GM23338 (cell line): ENCODE measurements at regions not wholly inside any gene's neighbourhood (a gene's known extent, or its start where the extent isn't known, plus 50 kb on each side); places are given as distances from the start of the nearest gene placed in this dataset.

Source experiments
- CREB1 ChIP-seq: fragments of 250-450 bp; sonication (Bioruptor Pico); IDR thresholded peaks from 2 replicates; pipeline ENCODE4 v1.5.0; 2020; ENCODE audit warnings: low read depth, mild to moderate bottlenecking, moderate library complexity
- CTCF ChIP-seq, 2 experiments: fragments of 200-600 bp in 1 of 2; sonication (generic) in 1 of 2; conservative IDR thresholded peaks; 2 replicates each; pipeline versions ENCODE4 v1.5.1 to v1.6.1; 2016 to 2017; ENCODE audit warnings: antibody characterized with exemption in 2 of 2, low read depth in 2 of 2, mild to moderate bottlenecking in 2 of 2, moderate library complexity in 1 of 2
- ETS1 ChIP-seq: IDR thresholded peaks from 2 replicates; pipeline ENCODE4 v1.6.1; 2016; ENCODE audit warnings: antibody characterized with exemption
- EZH2 ChIP-seq: fragments of 200-600 bp; sonication (generic); IDR thresholded peaks from one replicate; pipeline ENCODE4 v1.8.0; 2017; ENCODE audit warnings: antibody characterized with exemption, mild to moderate bottlenecking, low read depth; ENCODE audit not compliant: unreplicated experiment
- EZH2phosphoT487 ChIP-seq: fragments of 200-600 bp; sonication (generic); IDR thresholded peaks from one replicate; pipeline ENCODE4 v1.8.1; 2018; ENCODE audit warnings: antibody characterized with exemption; ENCODE audit not compliant: unreplicated experiment
- JUNB ChIP-seq: IDR thresholded peaks from one replicate; pipeline ENCODE4 v1.6.1; 2016; ENCODE audit warnings: antibody characterized with exemption; ENCODE audit not compliant: unreplicated experiment
- POLR2AphosphoS5 ChIP-seq: IDR thresholded peaks from 2 replicates; pipeline ENCODE4 v1.6.1; 2016; ENCODE audit warnings: antibody characterized with exemption, low read depth
- REST ChIP-seq: IDR thresholded peaks from one replicate; pipeline ENCODE4 v1.6.1; 2018; ENCODE audit warnings: antibody characterized with exemption; ENCODE audit not compliant: unreplicated experiment

GRCh38 chr2:190139371-190139770 is 76.8 kb upstream of the MSTN start:
- no peak for TF ChIP-seq POLR2AphosphoS5
- no peak for TF ChIP-seq CTCF (conservative IDR thresholded peaks at IDR 0.05; ENCODE audit: low read depth in 2 of 2)
- TF ChIP-seq CREB1 (CRISPR knock-in tag), result no peak
- TF ChIP-seq EZH2, result no peak
- TF ChIP-seq REST, result no peak
- no peak for TF ChIP-seq JUNB
- TF ChIP-seq ETS1, result no peak
- TF ChIP-seq EZH2phosphoT487, result no peak
